Panc1 (cell line): ENCODE measurements at regions not wholly inside any gene's neighbourhood (a gene's known extent, or its start where the extent isn't known, plus 50 kb on each side); places are given as distances from the start of the nearest gene placed in this dataset.

Source experiments
- ATAC-seq: fragments of 200-7000 bp; cut with Tn5 transposase; 2 replicates; pipeline ENCODE4 v1.9.1; 2020; ENCODE audit warnings: mild to moderate bottlenecking, moderate library complexity
- BruUV-seq: library from RNA; stranded (reverse); fragments of 400-500 nt; replicated peaks from 2 replicates; lab custom pipeline; 2021; lab: Mats Ljungman, UMichigan
- CTCF ChIA-PET: fragments of 300-600 bp; sonication (Branson Sonifier 250); formaldehyde crosslinking; loops from one replicate; lab custom pipeline; 2022; ENCODE audit warnings: antibody characterized with exemption; lab: Charles Lee
- POLR2A ChIA-PET: fragments of 300-600 bp; sonication (Branson Sonifier 250); formaldehyde crosslinking; loops from one replicate; lab custom pipeline; 2022; ENCODE audit warnings: antibody characterized with exemption; lab: Charles Lee
- DNase-seq: peaks from one replicate; pipeline ENCODE4 v3.0.0-alpha.2; 2010; ENCODE audit warnings: low read depth, low spot score
- H3K27ac ChIP-seq: 2 replicates; pipeline ENCODE4 v1.5.1; 2011; ENCODE audit warnings: mild to moderate bottlenecking, low read length, inconsistent platforms
- H3K27me3 ChIP-seq: fragments of 200-500 bp; sonication (Bioruptor generic); 2 replicates; pipeline ENCODE4 v1.6.0; 2014; ENCODE audit warnings: low read length, inconsistent platforms; ENCODE audit not compliant: control insufficient read depth, insufficient read depth
- H3K36me3 ChIP-seq: fragments of 200-500 bp; sonication (Bioruptor generic); 2 replicates; pipeline ENCODE4 v1.5.1; 2014; ENCODE audit warnings: inconsistent platforms, mild to moderate bottlenecking, low read length, moderate library complexity; ENCODE audit not compliant: control insufficient read depth, insufficient read depth
- H3K4me1 ChIP-seq: 2 replicates; pipeline ENCODE4 v1.5.1; 2011; ENCODE audit warnings: inconsistent platforms, mild to moderate bottlenecking, low read length, moderate library complexity; ENCODE audit not compliant: control insufficient read depth, insufficient read depth
- H3K4me3 ChIP-seq, 2 experiments: 2 replicates each; pipeline ENCODE4 v1.5.1; 2011 to 2012; ENCODE audit warnings: low read depth in 2 of 2, low read length in 2 of 2, mild to moderate bottlenecking in 2 of 2, inconsistent platforms in 1 of 2, moderate library complexity in 1 of 2
- H3K9me3 ChIP-seq: fragments of 200-500 bp; sonication (Bioruptor generic); 2 replicates; pipeline ENCODE4 v1.5.1; 2014; ENCODE audit warnings: low read depth, mild to moderate bottlenecking, inconsistent platforms, low read length, moderate library complexity; ENCODE audit not compliant: control insufficient read depth, insufficient read depth
- CTCF ChIP-seq: fragments of 450-650 bp; IDR thresholded peaks from 2 replicates; pipeline ENCODE4 v1.5.1; 2017; ENCODE audit warnings: mild to moderate bottlenecking
- POLR2AphosphoS5 ChIP-seq: IDR thresholded peaks from 2 replicates; pipeline ENCODE4 v1.6.1; 2012; ENCODE audit warnings: mild to moderate bottlenecking, low read depth, low read length, moderate library complexity
- REST ChIP-seq, 2 experiments: IDR thresholded peaks; 2 replicates each; pipeline ENCODE4 v1.6.1; 2011 to 2012; ENCODE audit warnings: low read depth in 2 of 2, control low read depth in 1 of 2, low read length in 1 of 2, mild to moderate bottlenecking in 1 of 2, moderate library complexity in 1 of 2; ENCODE audit not compliant: insufficient read depth in 1 of 2
- SIN3A ChIP-seq: IDR thresholded peaks from 2 replicates; pipeline ENCODE4 v1.6.1; 2012; ENCODE audit warnings: low read depth, mild to moderate bottlenecking, low read length, moderate library complexity, borderline replicate concordance; ENCODE audit not compliant: insufficient read depth
- TCF7L2 ChIP-seq: IDR thresholded peaks from 2 replicates; pipeline ENCODE4 v1.6.1; 2011; ENCODE audit warnings: mild to moderate bottlenecking, low read depth, low read length, inconsistent platforms
- in situ Hi-C: cut with HindIII; loops from 2 replicates; pipeline ENCODE4 v1.10.0; 2016; ENCODE audit warnings: low sequenced_read_pairs, low pct_unique_long_range_greater_than_20kb
- intact Hi-C: fragments of 100-400 bp; cut with micrococcal nuclease; formaldehyde crosslinking; loops from one replicate; pipeline ENCODE4 v1.10.0; 2022; ENCODE audit not compliant: unreplicated experiment

- ATAC-seq = no peak
- H3K4me3 ChIP-seq = no peak overlapping the region
- in situ Hi-C loops (no loop called here), intact Hi-C loops (no loop called here)
- H3K9me3 ChIP-seq = no peaks in the 10 kb centered on the region
- ChIA-PET POLR2A (no interaction called here), CTCF (no interaction called here)
- H3K27me3 ChIP-seq = no peaks in the 10 kb centered on the region
- H3K27ac ChIP-seq = no peak overlapping the region
- no peaks in the 10 kb centered on the region for H3K4me1 ChIP-seq
- TF ChIP-seq SIN3A (no peak), POLR2AphosphoS5 (no peak), REST (IDR thresholded peaks at IDR 0.05; ENCODE audit: insufficient read depth in 1 of 2, low read depth in 2 of 2, low read length in 1 of 2) (no peak), TCF7L2 (no peak), CTCF (no peak)
- DNase-seq = no peak
- no TSS peak for BruUV-seq
- H3K36me3 ChIP-seq = no peaks in the 10 kb centered on the region
Observed at GRCh38 chr13:83009987-83010386, 872.3 kb downstream of the SLITRK1 start.

GRCh38 chr13:83008212-83008929 is 873.9 kb downstream of the SLITRK1 start:
- POLR2A ChIA-PET = no interaction called here
- CTCF ChIA-PET = no interaction called here
- Histone ChIP-seq H3K27me3 (no peaks in the 10 kb centered on the region), H3K36me3 (no peaks in the 10 kb centered on the region), H3K4me1 (no peaks in the 10 kb centered on the region), H3K27ac (no peak overlapping the region), H3K4me3 (no peak overlapping the region), H3K9me3 (no peaks in the 10 kb centered on the region)
- no peak for ATAC-seq
- no peak for TF ChIP-seq REST (IDR thresholded peaks at IDR 0.05; ENCODE audit: insufficient read depth in 1 of 2, low read depth in 2 of 2, low read length in 1 of 2)
- DNase-seq = no peak
- in situ Hi-C loops = no loop called here
- intact Hi-C loops = no loop called here
- BruUV-seq = no TSS peak
